ENCODE measurements at regions not wholly inside any gene's neighbourhood (a gene's known extent, or its start where the extent isn't known, plus 50 kb on each side); places are given as distances from the start of the nearest gene placed in this dataset.

DNA sequence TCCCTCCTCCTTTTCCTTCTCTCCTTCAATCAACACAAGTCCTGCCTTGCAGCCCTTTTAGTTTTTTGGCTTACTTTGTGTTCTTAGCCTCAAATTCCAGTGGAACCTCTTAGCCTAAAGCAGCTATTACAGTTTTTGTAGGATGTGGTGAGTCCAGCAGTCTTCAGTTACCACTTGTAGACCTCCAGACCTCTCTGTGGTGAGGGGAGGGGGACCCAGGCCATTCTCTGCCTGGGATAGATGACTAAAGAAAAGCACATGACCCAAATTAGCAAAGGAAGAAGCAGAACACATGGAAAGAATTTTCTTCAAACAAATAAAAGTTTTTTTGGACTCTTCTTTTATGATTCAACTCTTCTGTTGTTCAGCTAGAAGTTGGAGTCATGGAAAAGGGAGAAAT, 246.5 kb downstream of the HAO1 start:
- no peak for DNase-seq (ENCODE audit: low spot score)

DNA sequence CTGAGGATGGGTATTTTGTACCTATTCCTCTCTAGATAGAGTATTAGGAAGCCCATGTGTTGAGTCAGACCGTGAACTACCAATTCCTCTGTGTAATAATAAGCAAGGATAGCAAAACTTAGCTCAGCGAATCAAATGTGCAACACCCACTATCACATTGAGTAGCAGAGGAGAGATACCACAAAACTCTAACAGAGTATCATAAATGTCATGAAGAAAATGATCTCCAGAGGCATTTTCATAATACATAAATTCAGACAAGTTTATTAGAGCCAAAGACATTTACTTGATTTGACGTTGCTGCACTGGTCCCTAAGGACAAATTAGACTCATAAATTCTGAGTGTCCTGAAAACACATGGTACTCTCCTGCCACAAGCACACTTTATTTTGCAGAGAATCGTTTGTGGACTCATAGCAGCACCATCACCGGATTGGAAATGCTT, 245.2 kb downstream of the HAO1 start:
- DNase-seq (ENCODE audit: low spot score) = no peak

- DNase-seq (ENCODE audit: low spot score) = no peak
Observed at GRCh38 chr20:7695635-7696034, 244.6 kb downstream of the HAO1 start.

- no peak for DNase-seq (ENCODE audit: low spot score)
Observed at GRCh38 chr20:7696311-7696710, 243.9 kb downstream of the HAO1 start.

- no peak for DNase-seq (ENCODE audit: low spot score)
Observed at GRCh38 chr20:7702141-7702540, 238.1 kb downstream of the HAO1 start.

- DNase-seq (ENCODE audit: low spot score) = no peak
Observed at GRCh38 chr20:7703551-7703961, 236.7 kb downstream of the HAO1 start.

DNA sequence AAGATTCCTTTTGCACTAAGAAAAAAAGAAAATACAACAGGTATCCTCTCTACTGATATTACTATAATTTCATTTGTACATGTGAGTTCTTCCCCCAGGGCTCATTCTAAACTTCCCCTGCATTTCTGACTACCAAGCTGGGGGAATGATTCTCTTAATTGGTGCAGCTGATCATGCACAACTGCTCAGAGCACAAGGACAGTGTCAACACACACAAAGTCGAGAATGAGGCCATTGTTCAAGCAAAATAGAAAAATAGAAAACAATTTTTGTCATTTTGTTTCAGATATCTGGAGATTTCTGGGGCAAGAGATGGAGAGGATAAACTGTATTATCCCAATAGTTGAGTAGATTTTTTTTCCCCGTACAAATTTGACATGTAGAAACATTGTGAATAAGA, 236.3 kb downstream of the HAO1 start:
- DNase-seq (ENCODE audit: low spot score) = no peak

DNA sequence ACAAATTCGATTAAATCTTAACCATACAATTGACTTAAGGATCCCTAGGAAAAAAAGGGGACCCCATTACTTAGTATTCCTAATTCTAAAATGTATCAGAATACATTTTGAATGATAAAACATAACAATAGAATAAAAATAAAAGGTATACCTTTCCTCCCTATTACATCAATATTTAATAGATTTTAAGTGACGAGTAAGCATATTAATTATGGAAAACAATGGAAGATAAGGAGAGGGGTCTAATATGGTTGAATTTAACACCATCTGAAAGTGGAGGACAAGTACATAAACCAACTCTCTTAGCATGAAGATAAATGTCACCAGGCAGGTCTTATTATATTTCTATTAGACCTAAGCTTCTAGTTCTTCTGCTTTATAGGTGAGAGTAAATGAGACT, 232.1 kb downstream of the HAO1 start:
- no peak for DNase-seq (ENCODE audit: low spot score)

GRCh38 chr20:7708782-7709181, 231.5 kb downstream of the HAO1 start:
- DNase-seq (ENCODE audit: low spot score) = no peak

- no peak for DNase-seq (ENCODE audit: low spot score)
Observed at GRCh38 chr20:7710440-7710839, 229.8 kb downstream of the HAO1 start.

DNA sequence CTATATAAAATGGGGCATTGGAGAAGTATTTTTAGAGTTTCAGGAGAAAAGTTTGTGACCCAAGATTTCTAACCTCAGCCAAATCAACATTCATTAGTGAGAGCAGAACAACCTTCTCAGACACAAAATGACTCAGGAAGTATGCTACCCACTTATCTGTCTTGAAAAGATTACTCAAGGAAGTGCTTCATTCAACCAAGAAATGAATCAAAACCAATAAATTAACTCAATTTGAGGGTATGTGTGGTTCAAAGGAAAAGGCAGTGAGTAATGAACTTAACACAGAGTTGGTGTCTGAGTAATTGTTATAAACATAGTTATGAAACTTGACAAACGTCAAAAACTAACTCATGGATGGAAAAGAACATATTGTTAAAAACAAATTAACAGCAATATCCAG, 227.6 kb downstream of the HAO1 start:
- no peak for DNase-seq (ENCODE audit: low spot score)

GRCh38 chr20:7714549-7714948, 225.7 kb downstream of the HAO1 start:
- DNase-seq (ENCODE audit: low spot score) = no peak

DNA sequence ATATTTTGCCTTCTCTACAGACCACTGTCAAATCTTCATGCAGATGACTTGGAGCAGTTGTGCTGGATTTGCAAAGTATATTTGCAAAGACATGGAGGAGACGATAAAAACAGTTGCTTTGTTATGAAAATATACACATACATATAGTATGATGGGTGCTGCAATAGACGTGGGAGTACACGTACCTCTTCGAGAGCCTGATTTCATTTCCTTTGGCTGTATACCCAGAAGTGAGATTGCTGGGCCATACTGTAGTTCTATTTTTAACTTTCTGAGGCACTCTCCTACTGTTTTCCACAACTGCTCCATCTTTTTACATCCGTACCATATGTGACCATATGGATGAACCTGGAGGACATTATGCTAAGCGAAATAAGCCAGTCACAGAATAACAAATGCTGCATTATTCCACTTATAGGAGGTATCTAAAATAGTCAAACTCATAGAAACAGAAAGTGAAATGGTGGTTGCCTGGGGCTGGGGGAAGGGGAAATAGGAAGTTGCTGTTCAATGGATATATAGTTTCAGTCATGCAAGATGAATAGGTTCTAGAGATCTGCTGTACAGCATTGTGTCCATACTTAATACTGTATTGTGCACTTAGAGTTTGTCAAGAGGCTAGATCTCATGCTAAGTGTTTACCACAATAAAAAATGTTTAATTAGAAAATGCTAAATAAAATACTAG, 223.8 kb downstream of the HAO1 start:
- DNase-seq (ENCODE audit: low spot score) = no peak

DNA sequence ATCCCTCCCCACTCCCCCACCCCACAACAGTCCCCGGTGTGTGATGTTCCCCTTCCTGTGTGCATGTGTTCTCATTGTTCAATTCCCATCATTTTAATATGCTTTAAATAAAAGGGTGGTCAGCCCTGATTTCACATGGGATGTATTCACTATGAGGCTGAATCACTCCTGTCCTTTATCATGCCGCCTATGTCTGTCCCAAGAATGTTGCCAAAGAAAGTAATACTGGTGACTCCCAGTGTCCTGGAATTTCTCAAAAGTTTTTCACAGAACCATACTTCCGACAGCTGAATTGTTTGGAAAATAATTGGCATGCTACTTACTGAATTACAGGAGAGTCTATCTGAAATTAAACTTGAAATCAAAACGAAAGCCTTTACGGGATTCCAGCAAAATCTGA, 217.7 kb downstream of the HAO1 start:
- DNase-seq (ENCODE audit: low spot score) = no peak

DNA sequence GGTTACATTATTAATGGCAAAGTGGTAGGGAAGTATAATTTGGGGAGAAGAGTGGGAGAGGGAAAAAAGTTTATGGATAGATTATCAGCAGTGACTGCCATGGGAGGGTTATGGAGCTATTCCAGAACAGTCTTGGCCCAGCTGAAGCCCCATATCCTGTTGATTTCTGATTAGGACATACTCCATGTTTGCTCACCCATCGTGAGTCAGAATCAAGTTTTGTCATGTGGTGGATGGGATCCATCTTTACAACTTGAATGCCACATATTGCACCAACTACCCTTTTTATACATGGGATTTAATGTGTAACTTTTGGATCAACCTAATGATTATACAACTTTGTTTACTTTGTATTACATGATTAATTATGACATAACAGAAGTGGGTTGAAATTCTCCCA, 217.0 kb downstream of the HAO1 start:
- no peak for DNase-seq (ENCODE audit: low spot score)

DNA sequence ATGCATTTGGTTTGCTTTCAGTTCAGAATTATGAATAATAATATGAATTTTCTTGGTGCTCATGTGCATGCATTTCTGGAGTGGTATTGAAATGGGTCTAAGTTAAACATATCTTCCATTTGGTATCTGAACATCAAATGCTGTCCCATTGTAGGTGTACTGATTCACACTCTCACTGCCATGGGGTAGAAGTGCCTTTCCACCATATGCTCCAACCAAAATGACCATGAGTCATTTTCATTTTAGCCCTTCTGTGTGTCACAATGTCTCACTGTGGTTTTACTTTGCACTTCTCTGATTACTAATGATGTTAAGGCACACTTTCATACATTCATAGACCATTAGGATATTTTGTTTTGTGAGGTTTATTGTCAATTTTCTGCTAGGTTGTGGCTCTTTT, 211.9 kb downstream of the HAO1 start:
- no peak for DNase-seq (ENCODE audit: low spot score)

GRCh38 chr20:7734216-7734615, 206.0 kb downstream of the HAO1 start:
- no peak for DNase-seq (ENCODE audit: low spot score)

GRCh38 chr20:7736336-7736735, 203.9 kb downstream of the HAO1 start:
- no peak for DNase-seq (ENCODE audit: low spot score)

- DNase-seq (ENCODE audit: low spot score) = no peak
Observed at GRCh38 chr20:7741866-7742265, 198.4 kb downstream of the HAO1 start.

DNA sequence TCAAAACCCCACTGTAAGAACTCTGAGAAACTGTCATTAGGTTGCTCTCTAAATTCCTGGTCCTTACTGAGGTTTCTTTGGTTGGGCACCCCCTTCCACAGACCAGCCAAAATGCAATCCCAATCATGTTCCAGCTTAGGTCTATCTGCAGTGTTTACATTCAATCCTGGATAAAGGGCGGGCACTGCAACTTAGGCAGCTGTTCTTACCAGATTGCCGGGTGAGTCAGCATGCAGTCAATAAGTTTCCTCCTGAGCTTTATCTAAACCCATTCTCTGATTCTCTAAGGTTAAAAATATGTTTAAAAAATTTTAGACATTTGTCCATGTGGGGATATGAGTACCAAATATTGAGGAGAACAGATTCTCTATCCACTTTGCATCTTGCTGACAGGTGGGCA, 197.8 kb downstream of the HAO1 start:
- no peak for DNase-seq (ENCODE audit: low spot score)

- no peak for DNase-seq (ENCODE audit: low spot score)
Observed at GRCh38 chr20:7744411-7744810, 195.8 kb downstream of the HAO1 start.

DNA sequence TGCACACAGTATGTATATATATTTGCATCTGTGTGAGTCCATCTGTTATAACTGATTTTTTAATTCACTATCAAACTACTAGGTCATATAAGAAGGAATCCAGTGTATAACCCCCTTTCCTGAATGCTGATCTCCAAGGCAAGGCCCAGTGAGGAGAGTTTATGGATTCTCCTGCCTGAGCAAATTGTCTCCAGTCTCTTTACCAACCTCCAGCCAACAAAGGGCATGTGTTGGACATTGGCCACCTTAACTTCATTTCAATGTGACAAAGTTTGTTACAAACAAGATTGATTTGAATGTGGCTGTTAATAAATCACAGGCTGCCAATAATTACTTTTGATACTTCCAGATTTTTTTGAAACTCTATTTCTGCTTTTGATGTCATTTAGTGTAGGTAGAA, 191.6 kb downstream of the HAO1 start:
- no peak for DNase-seq (ENCODE audit: low spot score)

DNA sequence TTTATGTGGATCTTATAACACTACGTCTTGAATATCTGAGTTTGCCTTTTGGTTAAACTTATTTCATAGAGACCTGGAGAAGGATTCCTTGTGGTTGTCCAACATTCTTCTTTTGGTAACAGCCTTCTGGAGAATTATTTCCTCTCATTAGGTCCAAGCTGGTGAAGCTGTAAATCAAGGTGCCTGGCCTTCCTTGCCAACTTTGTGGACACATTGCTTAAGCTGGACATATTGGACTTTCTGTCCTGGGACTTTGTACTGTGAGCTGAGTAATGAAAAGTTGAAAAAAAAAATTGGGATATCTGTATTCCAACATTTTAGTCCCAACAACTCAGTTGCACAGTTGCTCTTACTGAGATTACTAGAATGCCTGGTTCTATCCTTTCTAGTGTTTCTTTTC, 186.2 kb downstream of the HAO1 start:
- no peak for DNase-seq (ENCODE audit: low spot score)

GRCh38 chr20:7758406-7758805, 181.9 kb downstream of the HAO1 start:
- no peak for DNase-seq (ENCODE audit: low spot score)

Measured in mesenteric fat pad (tissue), 1 donor.